ENCODE measurements at regions not wholly inside any gene's neighbourhood (a gene's known extent, or its start where the extent isn't known, plus 50 kb on each side); places are given as distances from the start of the nearest gene placed in this dataset.

DNA sequence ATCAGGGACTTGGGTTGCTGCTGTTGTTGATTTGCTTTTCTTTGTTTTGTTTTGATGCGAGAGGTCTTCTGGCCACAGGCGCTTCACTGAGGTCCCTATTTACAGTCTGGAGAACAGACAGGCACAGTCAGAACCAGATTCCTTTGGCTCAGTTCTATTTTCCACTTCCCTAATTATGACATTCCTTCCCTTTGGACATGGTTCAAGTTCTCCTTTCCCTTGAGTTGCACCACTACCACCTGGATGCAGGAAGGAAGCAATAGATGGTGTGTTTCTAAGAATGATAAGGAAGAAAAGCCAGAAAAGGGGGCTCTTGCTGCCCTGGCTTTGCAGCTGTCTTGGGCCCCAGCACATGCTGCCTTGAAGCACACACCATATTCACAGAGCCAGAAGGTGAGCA is 160.6 kb downstream of the MAF start:
- H3K4me1 ChIP-seq (ENCODE audit: control insufficient read depth in 5 of 5, insufficient read depth in 5 of 5, low read length in 5 of 5): peaks cover 0 to 2% (median 0%) of the 10 kb centered on the region in 5 donors
- WGBS, 2 donors: 25 to 70% methylated on average over 2 of the region's 2 CpGs
- H3K9me3 ChIP-seq (ENCODE audit: control insufficient read depth in 4 of 4, insufficient read depth in 3 of 4, low read length in 3 of 4): peaks cover 0 to 2% (median 0%) of the 10 kb centered on the region in 4 donors
- H3K4me3 ChIP-seq: no peak overlapping the region
- ATAC-seq (ENCODE audit: insufficient read depth, low FRiP score) (no peak), DNase-seq (peak in 1 of 3 donors; percentile 24)
- H3K27ac ChIP-seq (ENCODE audit: low read depth in 1 of 2, low read length in 1 of 2): no peak overlapping the region
- TF ChIP-seq, protein P1, sequence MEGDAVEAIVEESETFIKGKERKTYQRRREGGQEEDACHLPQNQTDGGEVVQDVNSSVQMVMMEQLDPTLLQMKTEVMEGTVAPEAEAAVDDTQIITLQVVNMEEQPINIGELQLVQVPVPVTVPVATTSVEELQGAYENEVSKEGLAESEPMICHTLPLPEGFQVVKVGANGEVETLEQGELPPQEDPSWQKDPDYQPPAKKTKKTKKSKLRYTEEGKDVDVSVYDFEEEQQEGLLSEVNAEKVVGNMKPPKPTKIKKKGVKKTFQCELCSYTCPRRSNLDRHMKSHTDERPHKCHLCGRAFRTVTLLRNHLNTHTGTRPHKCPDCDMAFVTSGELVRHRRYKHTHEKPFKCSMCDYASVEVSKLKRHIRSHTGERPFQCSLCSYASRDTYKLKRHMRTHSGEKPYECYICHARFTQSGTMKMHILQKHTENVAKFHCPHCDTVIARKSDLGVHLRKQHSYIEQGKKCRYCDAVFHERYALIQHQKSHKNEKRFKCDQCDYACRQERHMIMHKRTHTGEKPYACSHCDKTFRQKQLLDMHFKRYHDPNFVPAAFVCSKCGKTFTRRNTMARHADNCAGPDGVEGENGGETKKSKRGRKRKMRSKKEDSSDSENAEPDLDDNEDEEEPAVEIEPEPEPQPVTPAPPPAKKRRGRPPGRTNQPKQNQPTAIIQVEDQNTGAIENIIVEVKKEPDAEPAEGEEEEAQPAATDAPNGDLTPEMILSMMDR (IDR thresholded peaks at IDR 0.05; ENCODE audit: control extremely low read depth, extremely low read depth): no peak
- no peak overlapping the region for H3K9ac ChIP-seq (ENCODE audit: insufficient read depth in 1 of 2, low read length in 2 of 2)
- no peaks in the 10 kb centered on the region for H3K36me3 ChIP-seq (ENCODE audit: control insufficient read depth in 4 of 4, insufficient read depth in 4 of 4, low read length in 4 of 4)
- no peaks in the 10 kb centered on the region for H3K27me3 ChIP-seq (ENCODE audit: control insufficient read depth in 3 of 3, insufficient read depth in 3 of 3, low read length in 2 of 3)

DNA sequence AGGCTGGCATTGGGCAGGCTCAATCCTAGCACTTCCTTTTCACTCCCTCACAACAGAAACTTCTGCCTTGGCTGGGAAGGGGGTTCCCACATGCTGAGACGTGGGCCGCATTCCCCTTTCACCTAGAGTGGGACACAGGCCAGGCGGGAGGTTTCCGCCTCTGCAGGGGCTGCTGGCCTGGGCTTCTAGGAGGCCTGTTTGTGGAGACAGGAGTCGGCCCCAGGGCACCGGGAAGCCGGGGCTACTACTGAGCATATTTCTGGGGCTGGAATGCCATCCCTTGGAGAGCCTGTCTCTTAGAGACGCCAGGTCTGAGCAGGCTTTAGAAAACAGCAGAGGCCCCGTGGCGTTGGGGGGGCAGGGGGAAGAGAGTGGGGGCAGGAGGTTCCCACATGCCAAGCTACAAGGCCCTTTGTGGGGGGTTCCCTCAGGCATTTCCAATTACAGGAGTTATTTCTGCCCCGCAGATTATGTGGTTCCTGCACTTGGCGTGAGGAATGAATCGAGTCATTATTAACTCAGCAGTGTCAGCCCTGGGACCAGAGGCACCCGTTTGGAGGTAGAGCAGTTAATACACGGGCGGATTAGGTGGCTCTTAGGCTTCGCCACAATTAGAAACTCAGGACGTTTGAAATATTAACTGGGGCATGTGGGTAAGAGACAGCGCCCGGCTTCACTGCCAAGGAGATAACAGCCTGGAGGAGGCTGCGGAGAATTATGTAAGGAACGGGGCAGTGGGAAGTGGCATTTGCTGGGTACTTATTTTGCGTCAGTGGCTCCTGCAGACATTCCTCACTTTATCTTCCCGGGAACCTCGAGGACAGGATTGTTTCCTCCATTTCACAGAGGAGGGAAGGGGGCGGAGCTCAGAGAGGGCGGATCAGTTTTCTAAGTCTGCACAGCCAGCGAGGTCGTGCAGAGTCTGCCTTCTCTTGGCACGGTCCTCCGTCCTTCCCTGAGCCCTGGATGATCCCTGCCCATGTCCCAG is 162.5 kb downstream of the MAF start:
- H3K27ac ChIP-seq (ENCODE audit: low read depth in 1 of 2, low read length in 1 of 2): no peak overlapping the region
- no peak overlapping the region for H3K9ac ChIP-seq (ENCODE audit: insufficient read depth in 1 of 2, low read length in 2 of 2)
- H3K4me1 ChIP-seq (ENCODE audit: control insufficient read depth in 5 of 5, insufficient read depth in 5 of 5, low read length in 5 of 5): peaks cover 0 to 2% (median 0%) of the 10 kb centered on the region in 5 donors
- no peak overlapping the region for H3K4me3 ChIP-seq
- no peaks in the 10 kb centered on the region for H3K27me3 ChIP-seq (ENCODE audit: control insufficient read depth in 3 of 3, insufficient read depth in 3 of 3, low read length in 2 of 3)
- no peaks in the 10 kb centered on the region for H3K9me3 ChIP-seq (ENCODE audit: control insufficient read depth in 4 of 4, insufficient read depth in 3 of 4, low read length in 3 of 4)
- H3K36me3 ChIP-seq (ENCODE audit: control insufficient read depth in 4 of 4, insufficient read depth in 4 of 4, low read length in 4 of 4): no peaks in the 10 kb centered on the region
- TF ChIP-seq, protein P1 (IDR thresholded peaks at IDR 0.05; ENCODE audit: control extremely low read depth, extremely low read depth): no peak
- peak; percentile 9 to 29 (median 27) for DNase-seq
- 43 to 67% methylated on average over 31 of the region's 31 CpGs for WGBS, 2 donors
- peak; percentile 16 for ATAC-seq (ENCODE audit: insufficient read depth, low FRiP score)

- Histone ChIP-seq H3K9ac (ENCODE audit: insufficient read depth in 1 of 2, low read length in 2 of 2) (no peak overlapping the region), H3K4me1 (ENCODE audit: control insufficient read depth in 5 of 5, insufficient read depth in 5 of 5, low read length in 5 of 5) (peaks cover 0 to 2% (median 0%) of the 10 kb centered on the region in 5 donors), H3K27ac (ENCODE audit: low read depth in 1 of 2, low read length in 1 of 2) (no peak overlapping the region), H3K36me3 (ENCODE audit: control insufficient read depth in 4 of 4, insufficient read depth in 4 of 4, low read length in 4 of 4) (no peaks in the 10 kb centered on the region), H3K27me3 (ENCODE audit: control insufficient read depth in 3 of 3, insufficient read depth in 3 of 3, low read length in 2 of 3) (no peaks in the 10 kb centered on the region), H3K4me3 (no peak overlapping the region), H3K9me3 (ENCODE audit: control insufficient read depth in 4 of 4, insufficient read depth in 3 of 4, low read length in 3 of 4) (no peaks in the 10 kb centered on the region)
- DNase-seq: no peak
- TF ChIP-seq, protein P1 (IDR thresholded peaks at IDR 0.05; ENCODE audit: control extremely low read depth, extremely low read depth): no peak
- WGBS, 2 donors: 80 to 89% methylated on average over 5 of the region's 5 CpGs
- ATAC-seq (ENCODE audit: insufficient read depth, low FRiP score): no peak
Observed at GRCh38 chr16:79436885-79437284, 163.7 kb downstream of the MAF start.

All from lung (tissue), 11 donors.